HCT116 (cell line): ENCODE measurements at regions not wholly inside any gene's neighbourhood (a gene's known extent, or its start where the extent isn't known, plus 50 kb on each side); places are given as distances from the start of the nearest gene placed in this dataset.
"Not testable (repeated sequence)": the region's sequence is repeated elsewhere in the genome, so short reads cannot be mapped to it uniquely, and the experiment has no call there.

ENCODE experiments used
- ATAC-seq: fragments of 200-7000 bp; cut with Tn5 transposase; 2 replicates; pipeline ENCODE4 v1.9.1; 2020; ENCODE audit warnings: mild to moderate bottlenecking, moderate library complexity
- BruUV-seq: library from RNA; stranded (reverse); fragments of 400-500 nt; replicated peaks from 2 replicates; lab custom pipeline; 2021; lab: Mats Ljungman, UMichigan
- CTCF ChIA-PET: fragments of 300-600 bp; sonication (Branson Sonifier 250); formaldehyde crosslinking; loops from one replicate; lab custom pipeline; 2021; ENCODE audit warnings: antibody characterized with exemption; lab: Charles Lee
- POLR2A ChIA-PET: fragments of 300-600, 350-600 bp; sonication (Branson Sonifier 250); formaldehyde crosslinking; loops from one replicate; lab custom pipeline; 2021; ENCODE audit warnings: antibody characterized with exemption; lab: Charles Lee
- RAD21 ChIA-PET, 2 experiments: fragments of 300-600 bp; sonication (Branson Sonifier 250); formaldehyde crosslinking; loops; one replicate each; lab custom pipeline; 2023; ENCODE audit warnings: low total read pairs in 2 of 2; ENCODE audit not compliant: uncharacterized antibody in 2 of 2, unreplicated experiment in 2 of 2, low non-redundant PET in 1 of 2; lab: Charles Lee
- DNase-seq: peaks from one replicate; pipeline ENCODE4 v3.0.0-alpha.2; 2010; ENCODE audit warnings: low read depth, low spot score
- H2AFZ ChIP-seq: fragments of 200-600 bp; shearing (Covaris generic), sonication (generic); 2 replicates; pipeline ENCODE4 v1.6.1; 2017; ENCODE audit warnings: low read depth, mixed run types, mixed read lengths, antibody characterized with exemption, low read length; ENCODE audit not compliant: poor library complexity, severe bottlenecking
- H3K27ac ChIP-seq: 2 replicates; pipeline ENCODE4 v1.5.1; 2012; ENCODE audit warnings: low read depth, low read length
- H3K27me3 ChIP-seq: fragments of 200-600 bp; sonication (generic); 2 replicates; pipeline ENCODE4 v1.6.1; 2016; ENCODE audit warnings: mixed run types, low read length, mixed read lengths; ENCODE audit not compliant: insufficient read depth
- H3K36me3 ChIP-seq, 2 experiments: fragments of 200-500 bp in 1 of 2; fragments of 200-600 bp in 1 of 2; sonication (Bioruptor generic) in 1 of 2; sonication (generic) in 1 of 2; 2 replicates each; pipeline versions ENCODE4 v1.5.1 to v1.6.1; 2014 to 2016; ENCODE audit warnings: low read length in 2 of 2, inconsistent platforms in 1 of 2, mixed read lengths in 1 of 2, mixed run types in 1 of 2; ENCODE audit not compliant: insufficient read depth in 2 of 2, control insufficient read depth in 1 of 2
- H3K4me1 ChIP-seq, 2 experiments: fragments of 200-600 bp in 1 of 2; sonication (generic) in 1 of 2; 2 replicates each; pipeline versions ENCODE4 v1.5.1 to v1.6.1; 2012 to 2017; ENCODE audit warnings: low read length in 2 of 2, inconsistent platforms in 1 of 2, mild to moderate bottlenecking in 1 of 2, mixed read lengths in 1 of 2, mixed run types in 1 of 2, moderate library complexity in 1 of 2; ENCODE audit not compliant: insufficient read depth in 2 of 2, control insufficient read depth in 1 of 2
- H3K4me2 ChIP-seq: fragments of 200-600 bp; sonication (generic); 2 replicates; pipeline ENCODE4 v1.6.1; 2017; ENCODE audit warnings: mixed run types, low read length, mixed read lengths
- H3K4me3 ChIP-seq, 2 experiments: fragments of 200-600 bp in 1 of 2; sonication (generic) in 1 of 2; replicated peaks in 1 of 2; 2 replicates each; pipeline ENCODE4 v1.5.1; 2011 to 2016; ENCODE audit warnings: low read length in 2 of 2, control low read depth in 1 of 2, low read depth in 1 of 2, mild to moderate bottlenecking in 1 of 2, mixed read lengths in 1 of 2, mixed run types in 1 of 2
- H3K79me2 ChIP-seq: fragments of 200-600 bp; sonication (generic); 2 replicates; pipeline ENCODE4 v1.6.1; 2017; ENCODE audit warnings: mild to moderate bottlenecking, mixed run types, low read length, moderate library complexity, mixed read lengths; ENCODE audit not compliant: insufficient read depth
- H3K9ac ChIP-seq: fragments of 200-600 bp; sonication (generic); 2 replicates; pipeline ENCODE4 v1.6.1; 2016; ENCODE audit warnings: low read length, mixed read lengths
- H3K9me2 ChIP-seq: fragments of 200-600 bp; sonication (generic), shearing (Covaris generic); 2 replicates; pipeline ENCODE4 v1.6.1; 2017; ENCODE audit warnings: mixed run types, mild to moderate bottlenecking, moderate library complexity; ENCODE audit not compliant: insufficient read depth
- H3K9me3 ChIP-seq, 2 experiments: fragments of 200-500 bp in 1 of 2; fragments of 200-600 bp in 1 of 2; sonication (Bioruptor generic) in 1 of 2; sonication (generic) in 1 of 2; 2 replicates each; pipeline ENCODE4 v1.6.1; 2014 to 2017; ENCODE audit warnings: low read length in 2 of 2, mixed read lengths in 2 of 2, inconsistent platforms in 1 of 2, low read depth in 1 of 2, mild to moderate bottlenecking in 1 of 2, mixed run types in 1 of 2, moderate library complexity in 1 of 2; ENCODE audit not compliant: control insufficient read depth in 1 of 2, insufficient read depth in 1 of 2
- H4K20me1 ChIP-seq: fragments of 200-600 bp; sonication (generic), shearing (Covaris generic); 2 replicates; pipeline ENCODE4 v1.6.1; 2017; ENCODE audit warnings: mixed run types, mild to moderate bottlenecking, moderate library complexity; ENCODE audit not compliant: insufficient read depth
- FOSL1 ChIP-seq: IDR thresholded peaks from 2 replicates; pipeline ENCODE4 v1.6.1; 2012; ENCODE audit warnings: low read depth
- JUND ChIP-seq: IDR thresholded peaks from 2 replicates; pipeline ENCODE4 v1.6.1; 2012
- SP1 ChIP-seq: IDR thresholded peaks from 2 replicates; pipeline ENCODE4 v1.6.1; 2012; ENCODE audit warnings: low read depth
- intact Hi-C: fragments of 100-400 bp; cut with micrococcal nuclease; formaldehyde crosslinking; loops from 2 replicates; pipeline ENCODE4 v1.10.0; 2022

DNA sequence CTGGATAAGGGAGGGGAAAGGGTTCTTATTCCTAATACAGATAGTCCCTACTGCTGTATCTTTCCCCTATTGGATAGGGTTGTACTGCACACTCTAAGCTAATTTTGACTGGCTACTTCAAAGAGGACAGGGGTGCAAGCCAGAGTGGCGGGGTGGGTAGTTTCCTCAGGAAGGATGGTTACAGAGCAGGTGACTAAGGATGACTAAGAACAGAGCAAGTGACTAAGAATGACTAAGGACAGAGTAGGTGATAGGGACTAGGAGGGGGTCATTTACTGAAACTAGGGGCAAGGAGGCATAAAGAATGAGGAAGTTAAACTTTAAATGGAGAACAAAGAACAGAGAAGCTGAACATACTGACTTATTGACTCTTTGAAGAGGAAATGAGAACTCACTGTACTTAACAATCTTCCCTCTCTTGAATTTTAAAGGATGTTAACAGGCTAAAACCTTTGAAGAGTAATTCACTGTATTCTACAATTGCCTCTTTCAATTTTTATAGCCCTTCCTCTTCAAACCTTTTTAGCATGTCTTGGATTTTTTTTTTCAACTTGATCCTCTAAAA, 381.5 kb downstream of the FOXD4L6 start:
- H4K20me1 ChIP-seq, RAD21 ChIA-PET, intact Hi-C loops, H3K4me3 ChIP-seq, H3K27ac ChIP-seq, H3K9me2 ChIP-seq, H3K4me2 ChIP-seq, H3K9me3 ChIP-seq, H3K36me3 ChIP-seq, DNase-seq, CTCF ChIA-PET, H3K27me3 ChIP-seq, H3K79me2 ChIP-seq, H3K9ac ChIP-seq, H3K4me1 ChIP-seq, H2AFZ ChIP-seq, BruUV-seq, ATAC-seq, POLR2A ChIA-PET: not testable (repeated sequence)
- TF ChIP-seq SP1 (peak; percentile 48; the same call in 1 of the 2 replicates), JUND (peak; percentile 49), FOSL1 (peak; percentile 65)
